Fibroblast of the aortic adventitia (primary cell): ENCODE measurements at regions not wholly inside any gene's neighbourhood (a gene's known extent, or its start where the extent isn't known, plus 50 kb on each side); places are given as distances from the start of the nearest gene placed in this dataset.

Experiments used
- DNase-seq: peaks from one replicate; pipeline ENCODE4 v3.0.0-alpha.2; 2010; ENCODE audit warnings: low read depth
- H3K4me3 ChIP-seq: 2 replicates; pipeline ENCODE4 v1.5.1; 2011; ENCODE audit warnings: low read depth, mild to moderate bottlenecking, control low read depth, low read length, moderate library complexity
- CTCF ChIP-seq: IDR thresholded peaks from 2 replicates; pipeline ENCODE4 v1.5.1; 2011; ENCODE audit warnings: mild to moderate bottlenecking, low read length, control low read depth, inconsistent platforms; ENCODE audit not compliant: insufficient read depth

- DNase-seq: no peak
These were observed 234.1 kb downstream of the INSIG2 start for GRCh38 chr2:118322406-118322805.

DNA sequence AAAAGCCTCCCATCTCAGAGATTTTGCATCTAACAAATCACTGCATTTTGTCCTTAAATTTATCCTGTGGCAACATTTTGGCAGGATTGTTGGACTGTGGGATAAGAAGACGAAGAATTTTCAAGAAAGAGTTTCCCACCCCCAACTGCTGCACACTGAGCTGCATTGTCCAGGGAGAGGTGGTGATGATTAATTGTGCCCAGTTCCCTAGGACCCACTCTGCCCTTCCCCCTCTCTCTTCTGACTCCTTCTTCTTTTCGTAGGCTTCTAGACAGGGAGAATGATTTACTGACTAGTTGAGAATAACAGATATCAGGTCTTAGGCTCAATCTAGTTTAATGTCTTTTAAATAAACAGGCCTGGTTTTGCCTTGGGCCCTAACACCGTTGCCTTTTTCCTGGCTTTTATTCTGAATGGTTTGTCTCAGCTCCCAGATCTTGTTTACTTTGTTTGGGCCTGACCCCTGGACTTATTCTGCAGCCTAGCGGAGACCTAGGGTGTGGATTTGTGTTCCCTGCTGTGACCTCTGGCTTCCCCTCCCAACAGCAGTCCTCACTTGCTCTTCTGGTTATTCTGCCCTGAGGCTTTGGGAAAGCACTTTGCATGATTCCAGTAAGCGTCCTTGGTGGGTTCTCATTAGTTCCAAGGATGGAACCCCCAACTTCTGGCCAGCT, 233.3 kb downstream of the INSIG2 start:
- DNase-seq: no peak
- H3K4me3 ChIP-seq: no peak overlapping the region

More at GRCh38 chr2:118322406-118322805, 234.1 kb downstream of the INSIG2 start:
- no peak for TF ChIP-seq CTCF
- no peak overlapping the region for H3K4me3 ChIP-seq

DNA sequence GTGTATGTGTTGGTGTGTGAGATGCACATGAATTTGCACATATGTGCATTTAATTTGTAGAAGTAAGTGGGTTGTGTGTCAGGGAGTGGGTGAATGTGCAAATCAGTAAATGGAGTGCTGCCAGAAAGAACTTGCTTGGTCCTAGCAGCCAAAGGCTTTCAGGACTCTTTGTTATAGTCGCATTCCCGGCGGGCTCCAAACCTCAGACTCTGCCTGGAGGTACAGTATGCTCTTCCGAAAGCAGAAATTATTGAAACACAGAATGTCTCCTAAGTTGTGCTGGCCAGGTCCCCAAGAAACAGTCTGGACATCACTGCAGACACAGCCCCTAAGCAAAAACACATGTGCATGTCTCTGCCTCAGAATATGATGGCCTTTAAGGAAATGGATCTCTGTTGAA, 232.4 kb downstream of the INSIG2 start:
- no peak overlapping the region for H3K4me3 ChIP-seq
- no peak for DNase-seq
- TF ChIP-seq CTCF: no peak

More for the DNA sequence above, 233.3 kb downstream of the INSIG2 start:
- no peak for TF ChIP-seq CTCF

DNA sequence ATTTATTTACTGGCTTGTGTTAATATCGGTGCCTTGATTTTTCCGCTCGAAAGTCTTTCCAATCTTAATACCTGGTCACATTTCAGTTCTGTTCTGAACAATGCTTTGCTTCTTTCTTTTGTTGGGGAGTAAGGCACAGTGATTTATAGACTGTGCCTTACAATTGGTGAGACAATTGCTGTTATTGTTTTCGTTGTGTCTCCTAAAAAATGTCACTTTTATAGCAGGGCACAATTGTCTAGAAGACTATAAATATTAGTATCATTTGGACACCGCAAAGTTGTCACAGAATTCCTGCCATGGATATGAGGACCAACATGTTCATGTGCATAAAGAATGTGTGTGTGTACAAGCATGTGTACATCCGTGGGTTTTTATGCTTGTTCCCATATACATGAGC, 231.9 kb downstream of the INSIG2 start:
- no peak for TF ChIP-seq CTCF
- no peak for DNase-seq

GRCh38 chr2:118319271-118319684, 231.0 kb downstream of the INSIG2 start:
- no peak for TF ChIP-seq CTCF
- no peak for DNase-seq
- no peak overlapping the region for H3K4me3 ChIP-seq

More for the DNA sequence above, 231.9 kb downstream of the INSIG2 start:
- no peak overlapping the region for H3K4me3 ChIP-seq

- no peak for TF ChIP-seq CTCF
- no peak overlapping the region for H3K4me3 ChIP-seq
- DNase-seq: no peak
These were observed 227.3 kb downstream of the INSIG2 start for GRCh38 chr2:118315606-118316005.
